ENCODE measurements at regions not wholly inside any gene's neighbourhood (a gene's known extent, or its start where the extent isn't known, plus 50 kb on each side); places are given as distances from the start of the nearest gene placed in this dataset.

- TF ChIP-seq CTCF (IDR thresholded peaks at IDR 0.05) (no peak), EZH2 (IDR thresholded peaks at IDR 0.05; ENCODE audit: borderline replicate concordance, insufficient read depth, low read depth, low read length, poor library complexity, severe bottlenecking) (no peak)
Observed at GRCh38 chr20:7523288-7523687, 417.0 kb downstream of the HAO1 start.

All from B cell (primary cell).